RPMI7951 (cell line): ENCODE measurements at regions not wholly inside any gene's neighbourhood (a gene's known extent, or its start where the extent isn't known, plus 50 kb on each side); places are given as distances from the start of the nearest gene placed in this dataset.
"Not testable (repeated sequence)": the region's sequence is repeated elsewhere in the genome, so short reads cannot be mapped to it uniquely, and the experiment has no call there.

ENCODE experiments used
- DNase-seq: peaks from one replicate; pipeline ENCODE4 v3.0.0-alpha.2; 2012; ENCODE audit warnings: low read depth

DNA sequence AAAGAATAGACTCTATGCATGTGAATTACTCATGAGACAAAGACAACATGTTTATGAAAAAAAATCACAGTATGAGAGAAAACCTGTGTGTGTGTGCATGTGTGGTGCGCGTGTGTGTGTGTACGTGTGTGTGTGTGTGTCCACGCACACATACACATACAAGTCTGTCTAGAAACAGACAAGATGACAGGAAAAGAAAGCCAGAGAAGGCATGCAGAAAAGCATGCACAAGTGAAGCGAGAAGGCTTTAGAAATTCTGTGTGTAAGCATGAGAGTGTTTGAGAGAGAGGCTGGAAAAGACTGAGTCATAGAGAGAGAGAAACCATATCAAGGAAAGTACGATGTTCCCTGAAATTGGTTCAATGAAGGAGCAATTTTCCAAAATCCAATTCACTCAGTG is 566.4 kb upstream of the C16orf82 start:
- no peak for DNase-seq

DNA sequence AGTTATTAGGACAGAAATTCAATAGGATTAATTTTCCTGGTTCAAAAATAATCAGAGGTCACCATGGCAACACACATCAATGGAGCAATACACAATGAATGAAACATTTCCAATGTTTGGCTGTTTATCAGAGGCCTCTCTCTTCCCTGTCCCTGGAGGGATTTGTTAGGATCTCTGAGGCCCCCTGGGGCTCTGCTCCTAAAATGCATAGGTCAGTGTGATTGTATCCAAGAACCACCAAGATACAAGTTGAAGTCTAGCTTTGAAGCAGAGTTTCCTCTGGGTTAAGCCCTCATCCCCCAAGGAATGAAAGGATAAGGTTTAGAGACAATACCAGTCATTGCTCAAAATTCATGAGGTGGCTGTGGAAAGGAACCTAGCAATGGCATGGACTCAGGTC is 561.2 kb upstream of the C16orf82 start:
- DNase-seq: no peak

DNA sequence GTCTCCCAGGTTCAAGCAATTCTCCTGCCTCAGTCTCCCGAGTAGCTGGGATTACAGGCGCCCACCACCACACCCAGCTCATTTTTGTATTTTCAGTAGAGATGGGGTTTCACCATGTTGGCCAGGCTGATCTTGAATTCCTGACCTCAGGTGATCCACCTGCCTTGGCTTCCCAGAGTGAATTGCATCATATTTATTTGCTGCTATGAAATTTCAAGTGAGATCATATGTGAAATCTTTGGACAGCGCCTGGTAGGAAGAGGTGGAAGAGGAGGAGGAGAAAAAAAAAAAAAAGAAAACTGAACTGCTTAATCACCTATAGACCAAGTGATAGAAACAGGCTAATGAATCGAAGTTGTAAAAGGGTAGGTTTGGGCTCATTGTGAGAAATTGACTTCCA is 557.8 kb upstream of the C16orf82 start:
- not testable (repeated sequence) for DNase-seq

DNA sequence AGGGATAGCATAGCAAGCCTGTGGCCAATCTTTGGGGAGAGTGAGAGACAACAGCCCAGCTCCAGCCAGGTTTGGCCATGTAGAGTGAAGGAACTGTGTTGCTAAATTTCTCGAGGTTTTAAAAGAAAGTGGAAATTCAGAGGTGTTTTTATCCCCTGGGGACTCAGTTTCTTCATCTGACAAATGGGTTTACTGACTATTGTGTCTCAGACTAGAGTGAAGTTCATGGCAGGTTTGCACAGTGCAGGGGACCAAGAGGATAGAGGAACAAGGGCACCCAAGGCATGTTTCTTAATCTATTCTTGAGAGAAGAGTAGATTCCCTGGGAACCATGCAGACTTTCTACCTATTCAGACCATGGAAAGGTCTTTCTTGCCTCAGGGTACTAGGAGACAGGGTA is 555.8 kb upstream of the C16orf82 start:
- DNase-seq: no peak

DNA sequence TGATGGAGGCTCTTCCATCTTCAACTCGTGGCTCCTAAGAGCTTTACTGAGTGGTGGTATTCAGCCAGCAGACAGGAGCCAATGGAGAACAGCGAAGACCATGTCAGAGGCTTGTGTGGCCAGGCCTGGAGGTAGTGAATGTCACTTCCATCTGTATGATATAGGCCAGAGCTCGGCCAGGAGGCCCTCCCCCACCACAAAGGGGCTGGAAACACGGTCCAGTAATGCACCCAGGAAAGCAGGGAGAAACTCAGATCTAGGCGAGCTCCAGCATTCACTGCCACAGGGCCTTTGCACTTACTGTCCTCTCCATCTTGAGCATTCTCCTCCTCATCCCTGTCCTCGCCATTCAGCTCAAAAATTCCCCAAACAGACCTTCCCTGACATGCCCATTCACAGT is 555.3 kb upstream of the C16orf82 start:
- no peak for DNase-seq

DNA sequence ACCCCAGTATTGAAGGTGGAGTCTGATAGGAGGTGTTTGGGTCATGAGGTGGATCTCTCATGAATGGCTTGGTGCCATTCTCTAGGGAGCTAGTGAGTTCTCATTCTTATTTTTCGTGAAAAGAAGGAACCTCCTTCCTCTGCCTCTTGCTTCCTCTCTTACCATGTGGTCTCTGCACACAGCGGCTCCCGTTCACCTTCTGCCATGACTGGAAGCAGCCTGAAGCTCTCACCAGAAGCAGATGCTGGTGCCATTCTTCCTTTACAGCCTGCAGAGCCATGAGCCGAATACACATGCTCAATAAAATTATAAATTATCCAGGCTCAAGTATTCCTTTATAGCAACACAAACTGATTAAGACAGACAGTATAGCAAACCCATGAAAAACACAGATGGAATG is 545.1 kb upstream of the C16orf82 start:
- no peak for DNase-seq

DNA sequence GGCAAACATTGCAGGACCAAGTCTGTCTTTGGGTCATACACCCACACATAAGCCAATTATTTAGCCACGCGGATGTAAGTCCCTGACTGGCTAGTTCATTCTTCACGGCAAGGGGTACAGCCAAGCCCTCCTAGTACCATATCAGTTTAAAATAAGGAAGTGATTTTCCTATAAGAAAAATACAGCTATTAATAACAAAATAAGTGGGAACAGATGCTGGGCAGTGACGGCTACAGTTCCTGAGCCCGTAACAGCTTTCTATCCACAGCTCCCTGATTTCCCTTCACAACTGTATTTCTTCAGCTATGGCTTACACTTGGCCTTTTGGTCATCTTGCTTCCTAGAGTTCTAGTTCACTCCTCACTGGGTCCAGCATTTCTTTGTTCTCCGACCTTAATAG is 542.4 kb upstream of the C16orf82 start:
- DNase-seq: no peak

DNA sequence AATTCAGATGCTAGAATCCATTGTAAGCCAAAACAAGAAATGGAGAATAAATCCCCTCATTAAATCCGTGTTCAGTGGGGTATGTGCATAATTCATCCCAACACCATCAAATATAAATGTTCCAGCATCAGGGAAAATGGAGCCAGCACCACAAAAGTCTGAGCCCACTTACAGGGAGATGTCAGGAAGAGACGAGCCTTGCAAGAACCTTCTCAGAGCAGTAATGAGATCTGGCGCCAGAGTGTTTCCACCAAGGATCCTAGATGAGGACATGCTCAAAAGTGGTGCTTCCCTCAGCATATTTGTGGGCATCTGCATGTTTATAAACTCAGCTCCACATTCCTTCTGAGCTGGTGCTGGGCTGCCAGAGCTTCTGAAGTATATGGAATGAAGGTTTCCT is 541.9 kb upstream of the C16orf82 start:
- no peak for DNase-seq

DNA sequence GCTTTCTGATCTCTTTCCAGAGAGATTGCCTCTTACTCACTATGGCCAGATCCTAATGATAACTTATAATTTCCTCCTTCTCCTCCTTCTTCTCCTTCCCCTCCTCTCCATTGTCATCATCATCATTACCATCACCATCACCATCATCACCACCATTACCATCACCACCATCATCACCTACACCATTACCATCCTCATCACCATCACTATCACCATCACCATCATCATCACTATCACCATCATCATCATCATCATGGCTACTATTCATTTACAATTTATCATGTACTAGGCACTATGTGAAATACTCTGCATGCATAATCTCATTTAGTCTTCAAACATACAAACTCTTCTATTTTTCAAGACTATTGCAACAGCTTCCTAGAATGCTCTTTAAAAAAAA is 540.9 kb upstream of the C16orf82 start:
- DNase-seq: no peak

DNA sequence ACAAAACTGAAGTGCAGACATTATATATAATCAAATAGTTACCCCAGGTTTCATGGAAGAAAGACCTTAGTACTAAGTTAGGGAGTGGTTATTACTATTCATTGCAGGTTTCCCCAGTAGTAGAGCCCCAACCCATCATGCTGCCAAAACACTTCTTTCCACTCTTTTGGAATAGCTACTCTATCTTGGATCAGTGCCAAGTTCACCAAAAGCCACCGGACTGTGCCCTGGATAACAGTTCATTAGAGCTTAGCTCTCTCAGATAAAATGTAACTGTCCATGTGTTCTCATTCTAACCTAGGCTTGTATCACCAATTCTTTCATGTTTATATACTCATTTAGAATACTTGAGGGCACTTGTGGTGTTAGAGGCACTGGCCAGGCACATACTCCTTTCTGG is 540.1 kb upstream of the C16orf82 start:
- no peak for DNase-seq

DNA sequence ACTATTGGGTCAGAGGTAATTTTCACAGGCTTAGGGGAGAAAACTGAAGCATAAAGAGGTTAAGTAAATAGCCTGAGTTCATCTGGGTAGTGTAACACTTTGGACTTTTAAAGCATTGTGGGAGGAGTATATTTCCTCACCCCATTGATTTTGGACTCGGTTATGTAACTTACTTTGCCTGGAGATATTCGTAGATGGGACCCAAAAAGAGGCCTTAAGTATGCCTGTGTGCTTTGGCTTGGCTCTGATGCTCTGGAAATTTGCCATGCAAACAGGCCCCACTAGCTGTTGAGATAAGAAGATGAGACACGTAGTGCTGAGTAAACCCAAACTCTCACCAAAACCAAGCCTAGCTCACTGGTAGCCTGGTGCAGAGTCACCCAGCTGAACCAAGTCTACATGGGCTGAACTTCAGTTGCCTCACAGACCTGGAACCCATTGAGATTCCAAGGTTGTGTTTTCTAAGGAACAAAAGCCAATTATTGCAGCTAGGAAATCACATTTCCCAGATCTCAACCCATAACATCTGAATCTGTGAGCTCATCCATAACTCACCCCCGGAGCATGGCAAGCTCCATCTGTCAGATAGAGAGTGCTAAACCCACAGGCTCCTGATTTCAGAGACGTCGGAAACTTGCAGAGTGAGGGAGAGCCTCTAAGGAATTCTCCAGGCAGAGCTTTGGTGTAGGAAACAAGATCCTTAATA is 536.0 kb upstream of the C16orf82 start:
- no peak for DNase-seq

DNA sequence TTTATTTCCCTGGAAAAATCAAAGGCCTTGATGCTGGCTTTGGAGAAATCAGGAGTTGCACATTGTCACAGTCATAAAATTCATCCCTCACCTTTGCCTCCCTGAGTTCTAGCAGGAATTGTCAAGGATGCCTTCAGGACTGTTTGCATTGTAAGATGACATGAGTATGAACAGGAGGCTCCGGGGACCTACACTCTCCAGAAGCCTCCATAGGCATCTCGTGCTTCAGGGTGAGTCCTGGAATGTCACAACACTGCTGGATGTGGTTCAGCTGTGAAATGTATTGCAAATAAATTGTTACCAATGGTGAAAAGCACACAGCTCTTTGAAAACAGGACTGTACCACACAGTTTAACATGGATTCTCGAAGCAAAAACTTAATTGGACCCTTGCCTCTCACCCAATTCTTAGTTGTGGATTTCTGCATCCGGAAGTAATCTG is 535.4 kb upstream of the C16orf82 start:
- DNase-seq: no peak

DNA sequence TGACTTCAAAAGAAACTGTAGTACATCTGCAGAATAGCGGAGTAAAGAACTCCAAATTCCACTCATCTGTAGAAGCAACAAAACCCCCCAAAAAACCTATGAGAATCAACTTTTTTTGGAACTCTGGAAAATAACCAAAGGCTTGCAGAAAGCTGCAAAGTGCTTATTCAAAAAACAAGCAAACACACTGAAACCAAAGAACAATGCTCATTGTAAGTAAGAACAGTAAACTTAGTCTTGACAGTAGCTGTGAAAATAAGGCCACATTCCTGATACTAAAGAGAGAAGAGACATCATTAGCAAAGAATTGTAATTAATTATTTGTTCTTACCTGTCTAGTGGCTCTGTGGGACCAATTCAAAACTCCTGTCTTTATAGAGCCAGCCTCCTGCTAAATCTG is 534.3 kb upstream of the C16orf82 start:
- DNase-seq: no peak

- no peak for DNase-seq
Measured at GRCh38 chr16:26542198-26542597, 524.5 kb upstream of the C16orf82 start.

GRCh38 chr16:26546573-26546972 is 520.2 kb upstream of the C16orf82 start:
- no peak for DNase-seq

GRCh38 chr16:26547681-26548080 is 519.0 kb upstream of the C16orf82 start:
- no peak for DNase-seq

DNA sequence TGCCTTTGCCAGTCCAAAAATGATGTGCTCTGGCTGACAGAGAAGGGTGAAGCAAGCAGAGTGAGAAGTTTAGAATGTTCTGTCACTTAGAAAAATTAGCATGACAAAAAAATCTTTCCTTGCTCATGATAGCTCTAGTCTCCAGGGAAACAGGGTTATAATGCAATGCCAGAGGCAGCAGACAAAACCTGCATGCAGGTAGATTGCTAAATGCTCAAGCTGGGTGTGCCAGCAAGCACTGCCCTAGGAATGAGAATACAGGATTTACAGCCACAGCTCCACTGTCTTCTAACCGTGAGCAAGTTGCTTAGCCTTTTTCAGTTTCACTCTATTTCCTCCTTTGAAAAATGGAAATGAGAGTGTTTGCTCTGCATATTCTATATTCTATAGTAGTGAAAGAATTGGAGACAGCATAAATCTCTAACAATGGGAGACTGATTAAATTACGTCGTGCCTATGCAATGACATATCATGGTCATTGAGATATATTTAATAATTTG is 516.6 kb upstream of the C16orf82 start:
- DNase-seq: no peak

GRCh38 chr16:26554030-26554429 is 512.7 kb upstream of the C16orf82 start:
- no peak for DNase-seq

- no peak for DNase-seq
Measured at GRCh38 chr16:26561303-26561702, 505.4 kb upstream of the C16orf82 start.

DNA sequence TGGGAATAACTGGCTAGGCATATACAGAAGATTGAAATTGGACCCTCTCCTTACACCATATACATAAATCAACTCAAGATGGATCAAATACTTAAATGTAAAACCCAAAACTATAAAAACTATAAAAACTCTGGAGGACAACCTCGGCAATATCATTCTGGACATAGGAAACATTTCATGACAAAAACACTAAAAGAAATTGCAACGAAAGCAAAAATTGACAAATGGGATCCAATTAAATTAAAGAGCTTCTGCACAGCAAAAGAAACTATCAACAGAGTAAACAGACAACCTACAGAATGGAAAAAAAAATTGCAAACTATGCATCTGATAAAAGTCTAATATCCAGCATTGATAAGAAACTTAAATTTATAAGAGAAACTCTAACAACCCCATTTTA is 503.7 kb upstream of the C16orf82 start:
- no peak for DNase-seq

- no peak for DNase-seq
Measured at GRCh38 chr16:26567356-26567755, 499.4 kb upstream of the C16orf82 start.

DNA sequence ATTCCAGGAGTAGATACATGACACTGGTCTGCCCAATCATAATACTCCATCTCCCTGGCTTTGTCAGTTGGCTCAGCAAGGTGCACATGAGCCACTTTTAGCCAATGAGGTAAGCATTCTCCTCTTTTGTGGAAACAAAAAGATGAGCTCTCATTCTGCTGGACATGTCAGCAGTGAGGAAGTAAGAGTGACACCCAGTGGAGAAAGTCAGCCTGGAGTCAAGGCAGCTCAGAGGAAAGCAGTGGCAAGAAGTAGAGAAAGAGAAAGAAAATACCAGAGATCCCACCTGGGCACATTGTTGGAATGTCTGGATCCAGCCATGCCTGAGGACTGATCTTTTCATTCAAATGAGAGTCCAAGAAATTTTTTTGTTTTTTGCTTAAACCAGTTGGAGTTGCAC is 496.9 kb upstream of the C16orf82 start:
- DNase-seq: no peak

DNA sequence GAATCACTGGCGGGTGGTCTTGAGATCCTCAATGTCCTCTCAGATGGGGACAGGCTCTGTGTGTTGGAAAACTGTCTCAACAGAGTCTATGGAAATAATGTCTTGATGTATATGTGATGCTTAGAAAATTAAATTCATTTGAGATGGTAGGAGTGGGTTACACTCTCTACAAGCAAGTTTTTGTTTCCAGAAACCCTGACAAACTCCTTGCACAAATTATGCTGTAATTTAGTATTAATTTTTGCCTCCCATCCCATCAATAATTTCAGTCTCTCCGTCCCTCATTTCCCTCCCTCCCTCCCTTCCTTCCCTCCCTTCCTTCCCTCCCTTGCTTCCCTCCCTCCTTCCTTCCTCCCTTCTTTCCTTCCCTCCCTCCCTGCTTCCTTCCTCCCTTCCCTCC is 488.0 kb upstream of the C16orf82 start:
- DNase-seq: no peak

DNA sequence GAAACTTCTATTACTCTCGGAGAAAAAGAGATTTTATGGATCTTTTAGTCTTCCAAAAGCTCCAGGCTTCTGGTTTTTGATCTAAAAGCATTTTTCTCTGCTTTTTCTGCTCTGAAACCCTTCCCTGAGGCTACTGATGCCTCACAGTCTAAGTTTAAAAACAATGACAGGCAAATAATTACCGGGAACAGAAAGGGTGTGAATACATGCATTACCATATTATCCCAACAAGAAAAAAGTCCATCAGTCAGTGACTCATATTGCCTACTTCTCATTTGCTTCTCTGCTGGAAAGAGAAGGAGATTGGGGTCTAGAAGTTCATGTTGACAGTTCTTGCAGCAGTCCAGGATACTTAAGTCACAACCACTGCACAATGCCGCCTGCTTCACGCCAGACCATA is 482.9 kb upstream of the C16orf82 start:
- no peak for DNase-seq
